SKM-1 treated with dmso at 0.1 percent for 144 hours (cell line): ENCODE measurements at regions not wholly inside any gene's neighbourhood (a gene's known extent, or its start where the extent isn't known, plus 50 kb on each side); places are given as distances from the start of the nearest gene placed in this dataset.

Experiments
- DNase-seq: peaks from one replicate; lab custom pipeline; 2025; ENCODE audit not compliant: unreplicated experiment; lab: John Stamatoyannopoulos, UW

DNA sequence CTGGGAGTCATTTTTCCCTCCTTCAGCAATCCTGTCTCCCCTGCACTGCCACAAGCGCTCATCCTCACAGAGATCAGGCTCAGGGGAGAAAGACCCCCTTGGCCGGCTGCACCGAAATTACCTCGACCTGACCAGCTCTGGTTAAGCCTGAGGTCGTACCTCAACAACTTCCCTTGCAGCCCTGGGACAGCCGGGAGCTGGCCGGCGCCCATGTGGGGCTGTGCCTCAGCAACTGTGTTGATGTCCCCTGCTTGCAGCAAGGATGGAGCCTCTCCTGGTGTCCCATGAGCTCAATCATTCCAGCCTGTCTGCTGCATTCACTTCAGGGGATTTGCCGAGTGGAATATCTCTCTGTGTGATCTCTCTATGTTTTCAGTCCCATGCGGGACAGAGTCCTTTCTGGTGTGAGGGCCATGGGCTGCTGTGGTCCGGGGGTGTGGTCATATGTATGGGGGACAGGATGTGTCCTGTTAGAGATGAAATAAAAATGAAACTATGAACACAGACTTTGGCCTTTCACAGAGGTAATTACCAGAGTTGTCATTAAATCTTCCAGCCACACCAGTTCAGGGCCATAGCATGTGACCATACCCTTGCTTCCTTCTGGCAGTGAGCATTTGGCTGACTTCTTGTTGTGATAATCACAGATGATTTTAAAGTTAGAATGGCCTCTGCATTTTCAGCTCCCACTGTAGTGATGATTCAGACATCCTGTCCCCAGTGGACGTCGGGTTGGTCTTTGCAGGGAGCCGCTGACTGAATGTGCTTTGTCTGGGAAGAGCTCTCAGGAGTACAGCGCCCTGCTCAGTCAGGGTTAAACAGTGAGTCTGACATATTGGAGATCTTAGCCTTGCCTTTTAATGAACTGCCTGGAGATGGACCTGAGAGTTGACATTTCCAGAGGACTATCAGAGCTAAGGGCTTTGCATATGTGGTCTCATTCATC, 405.9 kb downstream of the AACS start:
- no peak for DNase-seq

DNA sequence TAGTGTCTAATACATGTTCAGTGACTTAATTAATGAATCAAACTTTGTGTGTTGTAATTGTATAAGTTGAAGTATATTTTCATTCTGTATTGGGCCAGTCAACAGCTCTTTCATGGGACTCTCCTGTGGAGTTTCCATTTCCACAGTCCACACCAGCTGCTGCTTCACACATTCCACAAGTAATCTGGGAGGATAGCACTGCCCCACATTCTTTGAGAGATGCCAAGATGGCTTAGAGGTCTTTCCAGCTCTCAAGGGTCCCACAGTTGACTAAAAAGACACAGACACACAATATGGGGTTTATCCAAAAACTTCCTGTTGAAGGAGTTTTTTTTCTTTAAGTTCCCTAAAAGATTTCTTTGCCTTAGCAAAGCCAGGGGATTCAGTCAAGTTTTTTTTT, 408.3 kb downstream of the AACS start:
- no peak for DNase-seq

DNA sequence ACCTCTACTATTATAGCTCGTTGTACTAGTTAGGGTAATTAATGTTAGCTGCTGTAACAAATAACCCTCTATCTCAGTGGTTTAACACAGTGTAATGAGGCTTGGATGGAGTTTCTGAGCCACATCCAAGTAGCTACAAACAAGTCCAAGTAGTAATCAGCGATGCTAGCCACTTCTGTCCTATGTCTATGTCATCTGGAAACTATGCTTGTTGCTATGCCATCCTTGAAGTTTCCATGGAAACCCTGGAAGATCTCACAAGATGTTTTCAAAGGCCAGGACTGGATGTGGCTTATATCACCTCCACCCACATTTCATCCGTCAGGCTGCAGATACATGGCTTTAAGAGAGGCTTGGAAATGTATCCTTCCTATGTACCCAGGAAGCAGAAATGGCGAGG, 422.1 kb downstream of the AACS start:
- no peak for DNase-seq

DNA sequence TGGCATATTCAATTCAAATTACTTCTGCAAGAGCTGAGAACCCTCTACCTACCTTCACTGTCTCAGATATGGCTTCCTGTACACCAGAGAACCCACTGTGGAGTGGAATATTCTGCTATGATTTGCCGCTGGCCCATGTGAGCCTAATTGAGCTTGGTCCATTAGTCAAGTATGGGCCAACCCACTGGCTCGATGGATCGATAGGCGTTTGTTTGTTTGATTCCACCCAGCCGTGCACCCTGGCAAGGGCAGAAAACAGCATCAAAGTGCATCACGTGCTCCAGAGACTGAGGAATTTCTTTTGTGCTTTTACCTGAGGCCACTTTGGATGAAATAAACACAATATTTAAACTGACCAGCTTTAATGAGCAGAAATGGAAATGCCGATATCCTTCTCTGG, 426.3 kb downstream of the AACS start:
- no peak for DNase-seq

DNA sequence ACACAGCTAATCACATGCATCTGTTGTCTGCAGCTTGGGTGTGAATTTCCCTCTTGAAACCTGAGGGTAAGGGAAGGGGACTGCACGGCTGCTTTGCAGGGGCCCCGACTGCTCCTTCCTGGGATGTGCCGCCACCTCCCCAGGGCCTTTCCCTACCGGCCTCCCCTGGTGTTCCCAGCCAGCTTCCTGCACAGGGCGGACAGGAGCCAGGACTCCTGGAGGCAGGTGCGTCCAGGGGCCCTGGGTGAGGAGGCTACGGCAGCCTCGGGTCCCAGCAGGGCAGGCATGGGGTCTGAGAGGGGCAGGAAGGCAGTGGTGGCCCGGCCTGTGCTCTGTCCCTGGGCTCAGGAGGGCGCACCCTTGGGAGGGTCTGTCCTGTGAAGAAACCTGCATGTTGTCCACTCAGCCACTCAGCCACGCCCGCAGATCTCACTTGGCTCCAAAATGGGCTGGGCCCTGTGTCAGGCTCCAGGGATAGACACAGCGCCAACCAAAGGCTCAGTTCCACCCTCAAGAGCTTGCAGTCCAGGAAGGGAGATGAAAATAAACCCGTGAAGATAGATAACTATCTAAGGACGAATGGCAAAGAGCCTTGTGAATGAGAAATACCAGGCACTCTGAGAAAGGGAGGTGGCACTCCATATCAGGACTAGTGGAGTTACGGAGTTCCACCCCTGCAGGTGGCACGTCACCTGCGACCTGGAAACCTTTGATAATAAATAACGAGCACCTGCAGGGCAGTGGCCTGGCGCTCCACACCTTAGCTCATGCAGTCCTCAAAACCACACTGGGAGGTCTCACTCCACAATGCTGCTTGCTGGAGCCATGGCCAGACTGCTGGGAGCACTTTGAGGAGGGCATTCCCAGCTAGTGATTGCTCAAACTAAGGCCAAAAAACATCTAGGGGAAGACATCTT, 427.4 kb downstream of the AACS start:
- no peak for DNase-seq

DNA sequence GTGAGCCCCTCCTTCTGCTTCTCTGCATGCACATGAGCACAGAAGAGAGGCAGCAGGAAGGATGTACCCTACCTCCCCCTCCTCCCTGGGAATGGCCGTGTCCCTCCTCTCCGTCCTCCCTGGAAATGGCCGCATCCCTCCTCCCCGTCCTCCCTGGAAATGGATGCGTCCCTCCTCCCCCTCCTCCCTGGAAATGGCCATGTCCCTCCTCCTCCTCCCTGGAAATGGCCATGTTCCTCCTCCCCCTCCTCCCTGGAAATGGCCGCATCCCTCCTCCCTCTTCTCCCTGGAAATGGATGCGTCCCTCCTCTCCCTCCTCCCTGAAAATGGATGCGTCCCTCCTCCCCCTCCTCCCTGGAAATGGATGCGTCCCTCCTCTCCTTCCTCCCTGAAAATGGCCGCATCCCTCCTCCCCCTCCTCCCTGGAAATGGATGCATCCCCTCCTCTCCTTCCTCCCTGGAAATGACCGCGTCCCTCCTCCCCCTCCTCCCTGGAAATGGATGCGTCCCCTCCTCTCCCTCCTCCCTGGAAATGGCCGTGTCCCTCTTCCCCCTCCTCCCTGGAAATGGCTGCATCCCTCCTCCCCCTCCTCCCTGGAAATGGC, 428.6 kb downstream of the AACS start:
- DNase-seq = no peak

DNA sequence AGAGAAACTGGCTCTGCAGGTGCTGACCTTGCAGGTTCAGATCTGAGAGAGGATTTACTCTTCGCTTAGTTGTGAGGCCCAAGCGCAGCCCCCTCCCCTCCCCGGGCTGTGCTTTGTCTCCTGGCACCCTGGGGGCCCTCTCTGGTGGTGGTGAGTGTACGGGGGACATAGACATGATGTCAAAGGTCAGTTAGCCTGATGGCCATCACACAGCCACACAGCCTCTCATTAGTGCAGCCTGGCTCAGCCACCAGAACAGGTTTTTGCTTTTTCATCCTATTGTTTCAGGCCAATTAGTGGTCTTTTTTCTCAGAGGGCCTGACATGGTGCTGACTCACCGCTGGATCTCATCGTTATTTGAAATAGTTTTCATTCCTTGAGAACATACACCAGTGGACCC, 437.9 kb downstream of the AACS start:
- DNase-seq = no peak

DNA sequence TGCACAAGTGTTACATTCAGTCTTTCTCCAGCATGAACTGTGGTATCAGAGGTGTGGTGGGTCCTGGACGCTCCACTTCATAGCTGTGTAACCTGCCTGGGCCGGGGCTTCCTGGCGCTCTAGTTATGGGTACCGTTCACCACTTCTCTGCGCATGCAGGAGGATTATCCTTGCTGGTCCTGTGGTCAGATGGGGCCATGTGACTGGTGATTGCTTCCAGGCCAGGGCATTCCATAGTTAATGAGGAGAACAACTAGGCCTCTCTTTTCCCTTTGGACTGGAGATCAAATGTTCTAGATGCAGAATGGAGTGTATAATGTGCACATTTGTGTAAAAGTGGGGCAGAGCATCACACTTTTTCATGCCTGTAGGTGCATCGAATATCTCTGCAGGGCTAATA, 444.0 kb downstream of the AACS start:
- DNase-seq = no peak

DNA sequence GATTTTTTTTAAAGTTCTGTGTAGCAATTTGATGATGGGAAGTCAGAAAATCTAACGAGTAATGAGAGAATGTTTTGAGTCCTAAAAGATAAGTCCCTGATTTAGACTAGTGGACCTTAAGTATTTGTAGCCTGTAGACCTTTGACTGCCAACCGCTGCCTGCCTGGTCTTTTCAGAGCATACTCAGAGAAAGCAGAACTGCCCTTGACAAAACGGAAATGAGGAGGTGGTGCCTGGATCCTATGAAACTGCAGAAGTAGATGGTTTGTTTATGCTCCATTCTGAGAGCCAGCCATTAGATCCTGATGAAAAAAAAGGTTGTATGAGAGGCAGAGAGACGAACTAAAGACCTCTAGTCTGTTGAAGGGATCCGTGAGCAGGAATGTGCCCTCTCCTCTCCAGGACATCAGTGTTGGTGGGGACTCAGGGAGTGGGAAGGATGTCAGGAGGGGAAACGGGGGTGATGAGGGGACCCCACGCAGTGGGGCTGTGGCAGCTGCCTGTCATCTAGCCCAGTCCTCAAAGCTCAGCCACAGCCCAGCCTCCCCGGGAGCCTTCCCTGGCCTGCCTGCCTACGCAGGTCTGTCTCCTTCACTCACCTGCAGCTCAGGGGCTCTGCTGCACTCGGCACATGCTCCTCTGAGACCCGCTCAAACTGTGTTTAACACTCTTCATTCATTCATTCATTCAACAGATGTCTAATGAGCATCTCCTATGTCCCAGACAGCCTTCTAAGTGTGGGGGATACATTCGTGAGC, 447.5 kb downstream of the AACS start:
- DNase-seq = peak; percentile 64

DNA sequence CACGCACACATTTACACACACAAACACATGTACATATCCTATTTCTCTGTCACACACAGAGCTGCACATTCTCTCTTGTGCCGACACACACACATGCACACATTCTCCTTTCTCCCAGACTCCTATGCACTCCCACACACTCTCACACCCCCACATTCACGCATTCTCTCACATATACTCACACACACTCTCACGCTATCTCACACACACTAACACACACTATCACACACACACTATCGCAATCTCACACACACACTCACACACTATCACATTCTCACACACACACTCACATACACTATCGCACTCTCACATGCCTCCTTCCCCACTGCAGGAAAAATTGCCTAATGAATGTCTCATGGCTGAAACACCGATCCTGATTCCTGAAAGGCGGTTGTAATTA, 450.7 kb downstream of the AACS start:
- DNase-seq = no peak

DNA sequence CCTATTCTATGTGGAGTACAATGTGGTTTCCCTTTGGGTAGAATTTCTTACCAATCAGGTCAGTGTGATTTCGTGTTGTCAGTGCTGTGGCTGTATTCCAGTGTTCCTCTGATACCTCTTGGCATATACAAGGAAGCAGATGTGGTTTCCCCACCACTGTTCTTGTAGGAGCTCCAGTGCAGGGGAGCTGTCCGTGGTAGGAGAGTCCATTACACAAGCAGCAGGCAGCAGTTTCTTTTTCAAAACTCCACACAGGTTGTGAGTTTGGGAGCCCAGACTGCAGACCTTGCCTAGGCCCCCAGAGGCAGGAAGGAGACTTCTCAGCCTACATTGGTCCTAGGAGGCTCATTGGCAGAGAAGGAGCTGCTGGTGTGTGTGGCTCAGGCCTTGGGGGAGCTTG, 452.8 kb downstream of the AACS start:
- DNase-seq = no peak

DNA sequence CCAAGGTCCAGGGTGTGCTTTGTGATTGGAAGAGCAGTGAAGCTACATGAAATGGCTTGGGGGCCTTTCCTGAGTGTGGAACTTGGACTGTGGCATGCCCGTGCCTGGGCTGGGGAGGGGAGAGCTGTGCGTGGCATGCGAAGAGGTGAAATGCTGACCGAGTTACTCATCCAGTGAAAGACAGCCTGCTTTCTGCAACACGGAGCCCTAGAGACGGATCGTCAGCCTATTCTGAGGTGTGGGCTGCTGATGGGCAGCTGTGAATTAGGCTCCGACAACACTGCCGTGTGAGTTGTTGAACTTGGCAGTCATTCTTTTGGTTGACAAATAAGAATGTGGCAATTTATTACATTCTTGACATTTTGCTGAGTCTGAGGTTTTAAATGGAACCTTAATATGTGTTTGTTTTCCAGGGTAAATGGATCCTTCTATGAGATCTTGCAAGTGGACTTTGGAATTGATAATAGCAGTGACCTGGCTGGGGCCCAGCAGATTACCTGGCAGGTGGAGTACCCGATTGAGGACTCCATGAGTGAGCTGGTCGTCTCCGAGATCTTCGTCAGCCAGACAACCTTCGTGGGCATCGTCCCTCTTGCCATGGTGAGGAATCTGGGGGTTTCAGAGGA, 453.9 kb downstream of the AACS start:
- no peak for DNase-seq

DNA sequence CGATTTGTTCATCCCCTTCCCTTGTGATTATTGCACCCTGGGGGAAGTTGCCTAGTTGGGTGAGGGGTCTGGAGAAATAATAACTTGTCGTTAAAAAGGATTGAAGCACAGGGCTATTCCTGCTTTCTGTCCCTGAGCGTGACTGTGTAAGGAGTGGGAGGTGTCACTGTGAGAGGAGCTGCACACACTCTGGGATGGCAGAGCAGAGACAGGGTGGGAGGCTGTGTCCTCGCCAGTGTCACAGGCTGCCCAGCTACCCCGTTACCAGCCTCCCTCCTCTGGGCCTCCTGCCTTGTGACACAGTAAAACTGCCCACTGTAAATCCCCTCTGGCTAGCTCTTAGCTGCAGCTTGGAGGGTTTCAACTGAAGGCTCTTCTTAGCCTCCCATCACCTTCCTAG, 460.6 kb downstream of the AACS start:
- no peak for DNase-seq

DNA sequence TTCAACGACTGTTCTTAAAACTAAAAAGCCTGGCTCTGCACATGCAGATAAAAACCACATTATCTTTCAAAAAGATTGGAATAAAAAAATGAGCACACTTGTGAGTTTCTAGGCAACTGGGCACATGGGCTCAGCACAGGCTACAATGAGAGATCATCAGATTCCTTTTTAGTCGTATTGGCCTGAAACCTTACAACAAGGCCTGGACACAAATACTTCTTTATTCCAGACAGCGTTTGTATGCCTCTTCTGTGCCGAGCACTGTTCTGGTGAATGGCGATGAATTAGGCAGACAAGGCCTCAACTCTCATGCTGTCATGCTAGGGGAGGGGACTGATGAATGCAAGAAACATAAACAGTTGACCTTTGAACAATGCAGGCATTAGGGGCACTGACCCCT, 463.0 kb downstream of the AACS start:
- DNase-seq = no peak

DNA sequence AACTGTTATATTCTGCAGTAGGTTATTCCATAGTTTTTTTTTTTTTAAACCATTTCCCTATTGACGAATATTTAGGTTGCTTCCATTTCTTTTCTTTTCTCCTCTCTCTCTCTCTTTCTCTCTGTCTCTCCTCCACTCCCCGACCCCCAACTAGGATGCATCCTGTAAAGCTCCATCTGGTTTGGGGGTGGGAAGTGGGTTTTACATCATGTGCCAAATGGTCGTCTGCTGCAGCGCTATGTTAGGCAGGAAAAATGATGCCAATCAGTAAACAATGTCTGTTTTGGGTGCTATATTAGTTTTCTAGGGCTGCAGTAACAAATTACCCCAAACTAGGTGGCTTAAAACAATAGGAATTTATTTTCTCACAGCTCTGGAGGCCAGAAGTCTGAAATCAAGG, 465.0 kb downstream of the AACS start:
- no peak for DNase-seq

DNA sequence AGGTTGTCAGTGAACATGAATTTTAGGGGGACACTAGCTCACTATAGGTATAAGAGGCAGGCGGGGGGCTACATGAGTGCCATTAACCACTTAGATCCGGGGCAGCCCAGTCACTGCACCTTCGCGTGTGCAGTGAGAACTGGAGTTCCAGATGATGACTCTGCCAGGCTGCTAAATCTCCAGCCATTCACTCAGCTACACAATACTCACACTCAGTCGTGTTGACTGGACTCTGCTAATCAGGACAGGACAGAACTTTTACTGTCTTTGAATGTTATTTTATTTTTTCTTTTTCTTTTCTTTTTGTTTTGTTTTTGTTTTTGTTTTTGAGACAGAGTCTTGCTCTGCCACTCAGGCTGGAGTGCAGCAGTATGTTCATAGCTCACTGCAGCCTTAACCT, 465.6 kb downstream of the AACS start:
- DNase-seq = no peak

DNA sequence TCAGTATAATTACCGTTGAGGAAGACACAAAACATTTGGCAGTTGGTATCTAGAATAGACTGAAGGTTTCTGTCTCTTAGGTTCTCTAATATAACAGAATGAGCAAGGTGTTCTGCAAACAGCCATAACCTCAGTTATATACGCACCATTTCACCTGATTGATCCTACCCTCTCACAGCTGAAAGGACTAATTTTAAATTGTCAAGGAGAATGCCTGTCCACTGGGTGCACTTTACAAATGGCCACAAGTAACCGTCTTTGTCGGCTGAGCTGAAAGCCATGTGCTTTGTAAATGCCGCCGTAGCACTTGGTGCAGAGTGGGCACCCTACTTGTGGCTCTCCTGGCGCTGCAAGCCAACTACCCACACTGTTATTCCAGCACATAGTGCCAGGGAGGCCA, 466.3 kb downstream of the AACS start:
- no peak for DNase-seq

DNA sequence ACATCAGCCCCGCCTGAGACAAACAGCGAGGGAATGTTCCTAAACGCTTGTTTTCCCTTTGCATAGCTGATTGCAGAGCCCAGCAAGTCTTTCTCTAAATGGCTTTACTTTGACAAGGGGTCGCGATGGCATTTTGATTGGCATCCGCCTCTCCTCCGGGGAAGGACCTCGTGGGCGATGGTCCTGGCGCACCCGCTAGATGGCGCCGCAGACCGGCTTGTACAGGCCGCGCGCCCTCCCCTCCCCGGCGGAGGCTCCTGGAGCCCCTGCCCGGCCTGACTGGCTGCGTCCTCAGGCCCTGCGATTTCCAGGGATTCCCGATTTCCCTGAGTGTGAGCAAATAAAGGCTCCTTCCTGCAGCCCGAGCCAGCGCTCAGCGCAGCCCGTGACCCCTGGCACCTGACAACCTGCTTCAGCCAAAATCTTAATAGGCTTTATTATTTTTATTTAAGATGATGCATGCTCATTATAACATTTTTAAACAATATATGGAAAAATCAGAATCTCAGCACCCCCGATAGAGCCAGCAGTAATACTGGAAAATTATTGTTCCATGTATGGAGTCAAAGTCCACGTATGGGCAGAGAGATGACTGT, 468.3 kb downstream of the AACS start:
- no peak for DNase-seq

DNA sequence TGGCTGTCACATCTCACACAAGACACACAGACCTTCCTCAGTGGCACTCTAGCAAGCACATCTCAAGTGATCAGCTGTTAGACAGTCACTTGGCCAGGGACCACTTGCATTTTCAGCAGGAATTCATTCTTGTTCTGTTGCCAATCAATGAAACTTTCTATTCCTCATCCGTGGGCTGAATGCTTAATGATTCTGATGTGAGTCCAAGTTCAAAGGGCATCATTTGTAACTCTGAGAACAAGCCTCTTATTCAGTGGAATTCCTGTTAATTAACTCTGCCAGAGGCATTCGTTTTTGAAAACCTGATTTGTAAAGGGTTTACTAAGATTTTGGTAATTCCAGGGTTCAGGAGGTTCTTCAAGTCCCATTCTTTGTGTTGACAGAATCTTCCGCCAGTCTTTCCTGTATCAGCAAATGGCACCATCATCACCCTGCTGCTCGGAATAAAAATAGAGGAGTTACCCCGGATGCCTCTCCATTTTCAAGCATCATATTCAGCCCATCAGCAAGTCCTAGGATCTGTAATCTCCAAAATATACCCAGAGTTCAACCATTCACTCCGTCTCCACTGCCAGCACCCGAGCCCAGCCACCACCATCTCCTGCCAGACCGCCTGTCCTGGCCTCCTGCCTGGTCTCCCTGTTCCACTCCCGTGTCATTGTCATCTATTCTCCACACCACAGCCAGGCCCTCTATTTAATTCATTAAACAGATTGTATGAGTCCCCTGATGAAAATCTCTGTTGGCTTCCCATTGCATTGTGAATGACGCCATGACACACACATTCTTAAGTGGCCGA, 473.4 kb downstream of the AACS start:
- no peak for DNase-seq
